Ovary (tissue), 3 donors: ENCODE measurements at regions not wholly inside any gene's neighbourhood (a gene's known extent, or its start where the extent isn't known, plus 50 kb on each side); places are given as distances from the start of the nearest gene placed in this dataset.

Source experiments
- CTCF ChIP-seq, 3 donors: fragments of 450-650 bp in 2 of 3; fragments of 200-600 bp in 1 of 3; IDR thresholded peaks; one replicate each; pipeline versions ENCODE4 v1.5.1 to v1.8.0; 2016 to 2022; ENCODE audit warnings: antibody characterized with exemption in 3 of 3, mild to moderate bottlenecking in 1 of 3
- EP300 ChIP-seq: sonication (generic); formaldehyde crosslinking; IDR thresholded peaks from one replicate; pipeline ENCODE4 v1.6.1; 2017; ENCODE audit warnings: antibody characterized with exemption
- POLR2A ChIP-seq: fragments of 450-650 bp; IDR thresholded peaks from one replicate; pipeline ENCODE4 v1.6.1; 2017; ENCODE audit warnings: antibody characterized with exemption, mild to moderate bottlenecking, moderate library complexity
- donor health status: DM: no; HTN: no; CAD: no.

GRCh38 chr13:81318231-81319019 lies 977.5 kb upstream of the SPRY2 start:
- TF ChIP-seq CTCF (IDR thresholded peaks at IDR 0.05): no peak
- no peak for TF ChIP-seq POLR2A
- no peak for TF ChIP-seq EP300
